Kidney (tissue), 13 donors: ENCODE measurements at regions not wholly inside any gene's neighbourhood (a gene's known extent, or its start where the extent isn't known, plus 50 kb on each side); places are given as distances from the start of the nearest gene placed in this dataset.

Experiments
- DNase-seq, 5 donors: peaks; one replicate each; pipeline ENCODE4 v3.0.0-alpha.2; 2013 to 2020
- FAIRE-seq: peaks from 2 replicates; lab custom pipeline; 2012; peaks lifted over from hg19 to GRCh38; lab: Jason Lieb, UNC
- H3K27ac ChIP-seq, 2 donors: one replicate each; pipeline ENCODE4 v1.7.0; 2013; ENCODE audit warnings: low read depth in 2 of 2, low read length in 2 of 2, inconsistent platforms in 1 of 2
- H3K27me3 ChIP-seq: one replicate; pipeline ENCODE4 v1.7.1; 2013; ENCODE audit warnings: low read length, inconsistent platforms; ENCODE audit not compliant: control insufficient read depth, insufficient read depth
- H3K36me3 ChIP-seq, 3 donors: one replicate each; pipeline versions ENCODE4 v1.7.0 to v1.7.1; 2013; ENCODE audit warnings: low read length in 3 of 3, control low read depth in 1 of 3, inconsistent platforms in 1 of 3; ENCODE audit not compliant: insufficient read depth in 3 of 3, control insufficient read depth in 2 of 3
- H3K4me1 ChIP-seq, 3 donors: one replicate each; pipeline versions ENCODE4 v1.7.0 to v1.7.1; 2013; ENCODE audit warnings: low read length in 3 of 3, inconsistent platforms in 1 of 3, low read depth in 1 of 3; ENCODE audit not compliant: control insufficient read depth in 2 of 3, insufficient read depth in 2 of 3
- H3K4me3 ChIP-seq, 3 donors: one replicate each; pipeline versions ENCODE4 v1.7.0 to v1.8.1; 2013; ENCODE audit warnings: low read length in 3 of 3, control low read depth in 1 of 3, inconsistent platforms in 1 of 3
- H3K9ac ChIP-seq, 3 donors: one replicate each; pipeline versions ENCODE4 v1.7.0 to v1.7.1; 2013; ENCODE audit warnings: low read length in 3 of 3, control low read depth in 1 of 3, inconsistent platforms in 1 of 3
- H3K9me3 ChIP-seq, 3 donors: one replicate each; pipeline versions ENCODE4 v1.7.0 to v1.7.1; 2013; ENCODE audit warnings: low read length in 3 of 3, control low read depth in 1 of 3, inconsistent platforms in 1 of 3; ENCODE audit not compliant: control insufficient read depth in 2 of 3, insufficient read depth in 1 of 3
- CTCF ChIP-seq: IDR thresholded peaks from 3 replicates; pipeline ENCODE4 v1.5.1; 2012; ENCODE audit warnings: mild to moderate bottlenecking, moderate library complexity, borderline replicate concordance; ENCODE audit not compliant: insufficient read depth; ENCODE audit errors: extremely low read depth
- intact Hi-C: fragments of 100-400 bp; cut with DNase I; formaldehyde crosslinking; loops from one replicate; pipeline ENCODE4 v1.11.1; 2022
- donor health status: control.
- donor health status: control.
- donor health status: control.
- donor health status: control.
- donor health status: control.
- donor health status: DM: yes; HTN: yes; CAD: no.
- donor health status: Normal renal cell carcinoma (clear cell type).

GRCh38 chr2:186183406-186183805, 302.7 kb upstream of the ZC3H15 start:
- intact Hi-C loops, result no loop called here
- TF ChIP-seq CTCF, result no peak
- Histone ChIP-seq H3K9ac (no peak overlapping the region), H3K4me1 (no peaks in the 10 kb centered on the region), H3K36me3 (no peaks in the 10 kb centered on the region), H3K27me3 (no peaks in the 10 kb centered on the region), H3K4me3 (no peak overlapping the region), H3K27ac (no peak overlapping the region), H3K9me3 (no peaks in the 10 kb centered on the region)
- DNase-seq (no peak), FAIRE-seq (no peak)

GRCh38 chr2:186187854-186188253, 298.2 kb upstream of the ZC3H15 start:
- DNase-seq (no peak), FAIRE-seq (no peak)
- no peak overlapping the region for H3K27ac ChIP-seq
- H3K4me1 ChIP-seq, result no peaks in the 10 kb centered on the region
- H3K9me3 ChIP-seq, result no peaks in the 10 kb centered on the region
- TF ChIP-seq CTCF, result no peak
- intact Hi-C loops, result no loop called here
- H3K9ac ChIP-seq, result no peak overlapping the region
- H3K4me3 ChIP-seq, result no peak overlapping the region
- no peaks in the 10 kb centered on the region for H3K27me3 ChIP-seq
- no peaks in the 10 kb centered on the region for H3K36me3 ChIP-seq

- Histone ChIP-seq H3K9ac (no peak overlapping the region), H3K27ac (no peak overlapping the region), H3K4me3 (no peak overlapping the region), H3K9me3 (no peaks in the 10 kb centered on the region), H3K4me1 (no peaks in the 10 kb centered on the region), H3K36me3 (no peaks in the 10 kb centered on the region), H3K27me3 (no peaks in the 10 kb centered on the region)
- DNase-seq (peak in 1 of 5 donors; percentile 14), FAIRE-seq (no peak)
- intact Hi-C loops, result no loop called here
- TF ChIP-seq CTCF, result no peak
Measured at GRCh38 chr2:186189816-186190215, 296.2 kb upstream of the ZC3H15 start.

GRCh38 chr2:186195696-186196095, 290.4 kb upstream of the ZC3H15 start:
- intact Hi-C loops, result no loop called here
- no peak for TF ChIP-seq CTCF

More at GRCh38 chr2:186195696-186196095, 290.4 kb upstream of the ZC3H15 start:
- FAIRE-seq (no peak), DNase-seq (no peak)
- Histone ChIP-seq H3K4me3 (no peak overlapping the region), H3K9me3 (no peaks in the 10 kb centered on the region), H3K27ac (no peak overlapping the region), H3K36me3 (no peaks in the 10 kb centered on the region), H3K9ac (no peak overlapping the region), H3K27me3 (no peaks in the 10 kb centered on the region), H3K4me1 (no peaks in the 10 kb centered on the region)
